H1 (cell line): ENCODE measurements at regions not wholly inside any gene's neighbourhood (a gene's known extent, or its start where the extent isn't known, plus 50 kb on each side); places are given as distances from the start of the nearest gene placed in this dataset.

Experiments used
- CTCF ChIA-PET: fragments of 300-600 bp; sonication (Branson Sonifier 250); formaldehyde crosslinking; loops from one replicate; lab custom pipeline; 2021; ENCODE audit not compliant: partially characterized antibody; lab: Charles Lee
- POLR2A ChIA-PET: fragments of 300-600 bp; sonication (Branson Sonifier 250); formaldehyde crosslinking; loops from one replicate; lab custom pipeline; 2021; ENCODE audit warnings: inconsistent platforms; ENCODE audit not compliant: partially characterized antibody; lab: Charles Lee
- DNase-seq, 2 experiments: peaks; one replicate each; pipeline versions ENCODE4 v3.0.0 to v3.0.0-alpha.2; 2010 to 2022; ENCODE audit warnings: low spot score in 2 of 2, low read depth in 1 of 2, mixed read lengths in 1 of 2
- FAIRE-seq: peaks from 2 replicates; lab custom pipeline; 2011; peaks lifted over from hg19 to GRCh38; lab: Jason Lieb, UNC
- H2AFZ ChIP-seq: 2 replicates; pipeline ENCODE4 v1.8.1; 2012; ENCODE audit warnings: low read length, inconsistent platforms
- H2AK5ac ChIP-seq: 2 replicates; pipeline ENCODE4 v1.6.1; 2013; ENCODE audit warnings: low read depth, low read length
- H2BK120ac ChIP-seq: replicated peaks from 2 replicates; pipeline ENCODE3; 2013; ENCODE audit warnings: low read depth, low read length, inconsistent platforms
- H2BK12ac ChIP-seq: 2 replicates; pipeline ENCODE4 v1.6.1; 2013; ENCODE audit warnings: low read depth, low read length
- H2BK15ac ChIP-seq: 2 replicates; pipeline ENCODE4 v1.6.1; 2013; ENCODE audit warnings: low read length
- H2BK20ac ChIP-seq: 2 replicates; pipeline ENCODE4 v1.6.1; 2013; ENCODE audit warnings: low read length
- H2BK5ac ChIP-seq: 2 replicates; pipeline ENCODE4 v1.6.1; 2013; ENCODE audit warnings: low read depth, low read length
- H3K14ac ChIP-seq: 2 replicates; pipeline ENCODE4 v1.6.1; 2013; ENCODE audit warnings: inconsistent platforms; ENCODE audit not compliant: insufficient read length
- H3K18ac ChIP-seq: 2 replicates; pipeline ENCODE4 v1.6.1; 2013; ENCODE audit warnings: low read length; ENCODE audit errors: extremely low read depth
- H3K23ac ChIP-seq: 2 replicates; pipeline ENCODE4 v1.6.1; 2013; ENCODE audit warnings: inconsistent platforms; ENCODE audit not compliant: insufficient read length
- H3K23me2 ChIP-seq: 2 replicates; pipeline ENCODE4 v1.6.1; 2013; ENCODE audit warnings: low read depth, low read length
- H3K27ac ChIP-seq: 2 replicates; pipeline ENCODE4 v1.6.1; 2011; ENCODE audit warnings: low read depth, low read length, inconsistent platforms
- H3K27me3 ChIP-seq, 4 experiments: replicated peaks in 1 of 4; 1 replicate in 1 of 4; 2 replicates in 3 of 4; pipeline versions ENCODE4 v1.6.1 to v1.8.1; 2011 to 2013; ENCODE audit warnings: low read length in 3 of 4, mild to moderate bottlenecking in 3 of 4, inconsistent platforms in 2 of 4, mixed read lengths in 2 of 4, moderate library complexity in 1 of 4; ENCODE audit not compliant: control insufficient read depth in 3 of 4, insufficient read depth in 3 of 4; ENCODE audit errors: extremely low read depth in 1 of 4
- H3K36me3 ChIP-seq, 4 experiments: 2 replicates each; pipeline versions ENCODE4 v1.6.1 to v1.8.1; 2011 to 2013; ENCODE audit warnings: mild to moderate bottlenecking in 4 of 4, low read length in 3 of 4, moderate library complexity in 2 of 4, control low read depth in 1 of 4, inconsistent platforms in 1 of 4; ENCODE audit not compliant: insufficient read depth in 4 of 4, control insufficient read depth in 2 of 4
- H3K4ac ChIP-seq: replicated peaks from 2 replicates; pipeline ENCODE3; 2013; ENCODE audit warnings: low read length, low read depth, mixed read lengths, inconsistent platforms; ENCODE audit not compliant: insufficient read length
- H3K4me1 ChIP-seq, 4 experiments: replicated peaks in 1 of 4; 1 replicate in 1 of 4; 2 replicates in 3 of 4; pipeline versions ENCODE4 v1.6.1 to v1.8.1; 2011 to 2013; ENCODE audit warnings: low read length in 3 of 4, inconsistent platforms in 2 of 4, mixed read lengths in 1 of 4; ENCODE audit not compliant: insufficient read depth in 4 of 4, control insufficient read depth in 3 of 4
- H3K4me2 ChIP-seq, 2 experiments: 2 replicates each; pipeline versions ENCODE4 v1.6.1 to v1.8.1; 2011 to 2013; ENCODE audit warnings: low read depth in 2 of 2, low read length in 2 of 2, control low read depth in 1 of 2, inconsistent platforms in 1 of 2, mild to moderate bottlenecking in 1 of 2; ENCODE audit not compliant: insufficient read depth in 1 of 2
- H3K4me3 ChIP-seq, 4 experiments: fragments of 200-600, 300-600 bp in 1 of 4; sonication (generic), shearing (Covaris generic), sonication (Bioruptor Twin) in 1 of 4; 2 replicates each; pipeline versions ENCODE4 v1.5.1 to v1.8.1; 2011 to 2016; ENCODE audit warnings: low read length in 4 of 4, low read depth in 3 of 4, control low read depth in 2 of 4, inconsistent platforms in 2 of 4, mild to moderate bottlenecking in 2 of 4, mixed read lengths in 1 of 4, moderate library complexity in 1 of 4; ENCODE audit not compliant: insufficient read depth in 2 of 4; ENCODE audit errors: extremely low read depth in 1 of 4
- H3K56ac ChIP-seq: replicated peaks from 2 replicates; pipeline ENCODE3; 2013; ENCODE audit warnings: low read depth, mild to moderate bottlenecking, mixed read lengths, low read length, inconsistent platforms; ENCODE audit not compliant: insufficient read length
- H3K79me1 ChIP-seq: 2 replicates; pipeline ENCODE4 v1.6.1; 2013; ENCODE audit warnings: low read depth, low read length, control low read depth
- H3K79me2 ChIP-seq, 2 experiments: 2 replicates each; pipeline versions ENCODE4 v1.6.1 to v1.8.1; 2012 to 2013; ENCODE audit warnings: low read length in 2 of 2, mild to moderate bottlenecking in 2 of 2, inconsistent platforms in 1 of 2; ENCODE audit not compliant: insufficient read depth in 2 of 2, control insufficient read depth in 1 of 2
- H3K9ac ChIP-seq, 4 experiments: replicated peaks in 1 of 4; 1 replicate in 1 of 4; 2 replicates in 3 of 4; pipeline versions ENCODE4 v1.6.1 to v1.8.1; 2011 to 2013; ENCODE audit warnings: low read depth in 3 of 4, low read length in 3 of 4, control low read depth in 2 of 4, mild to moderate bottlenecking in 2 of 4, moderate library complexity in 2 of 4, inconsistent platforms in 1 of 4; ENCODE audit errors: extremely low read depth in 1 of 4
- H3K9me3 ChIP-seq, 2 experiments: 2 replicates each; pipeline versions ENCODE4 v1.6.1 to v1.8.1; 2012 to 2013; ENCODE audit warnings: mild to moderate bottlenecking in 2 of 2, moderate library complexity in 2 of 2, control low read depth in 1 of 2, inconsistent platforms in 1 of 2, low read depth in 1 of 2, low read length in 1 of 2, mixed read lengths in 1 of 2; ENCODE audit not compliant: insufficient read depth in 2 of 2
- H4K20me1 ChIP-seq, 2 experiments: replicated peaks in 1 of 2; 2 replicates each; pipeline versions ENCODE3 to v1.8.1; 2011 to 2013; ENCODE audit warnings: inconsistent platforms in 2 of 2, low read length in 2 of 2, mild to moderate bottlenecking in 1 of 2; ENCODE audit not compliant: insufficient read depth in 2 of 2, control insufficient read depth in 1 of 2
- H4K5ac ChIP-seq: 2 replicates; pipeline ENCODE4 v1.6.1; 2013; ENCODE audit warnings: low read length, low read depth, mixed read lengths, inconsistent platforms; ENCODE audit not compliant: insufficient read length
- H4K8ac ChIP-seq: 2 replicates; pipeline ENCODE4 v1.8.0; 2013; ENCODE audit warnings: mild to moderate bottlenecking, moderate library complexity, low read length, inconsistent platforms; ENCODE audit not compliant: insufficient read depth; ENCODE audit errors: extremely low read depth
- H4K91ac ChIP-seq: replicated peaks from 2 replicates; pipeline ENCODE3; 2013; ENCODE audit warnings: low read length, mixed read lengths, inconsistent platforms; ENCODE audit not compliant: insufficient read length
- KDM5A ChIP-seq: fragments of 200-600 bp; IDR thresholded peaks from 2 replicates; pipeline ENCODE4 v1.7.1; 2012; ENCODE audit warnings: mild to moderate bottlenecking, low read length, inconsistent platforms, mixed read lengths
- SP1 ChIP-seq: IDR thresholded peaks from 2 replicates; pipeline ENCODE4 v1.6.1; 2011; ENCODE audit warnings: low read depth, low read length
- SRF ChIP-seq: IDR thresholded peaks from 2 replicates; pipeline ENCODE4 v1.6.1; 2011; ENCODE audit warnings: mild to moderate bottlenecking, low read depth, low read length, moderate library complexity
- WGBS, 2 experiments: shearing (Covaris generic) in 1 of 2; methylation state at CpG; one replicate each; pipeline versions ENCODE4 v1.1.6 to v1.1.7; 2013 to 2015; ENCODE audit warnings: low lambda C conversion rate in 2 of 2, mixed read lengths in 2 of 2, inconsistent platforms in 1 of 2, low coverage in 1 of 2, missing lambda C conversion rate in 1 of 2; ENCODE audit not compliant: insufficient replicate concordance in 2 of 2, insufficient coverage in 1 of 2, insufficient read length in 1 of 2; ENCODE audit errors: extremely low coverage in 1 of 2, missing lambda C conversion rate in 1 of 2; 5-methylcytosine and 5-hydroxymethylcytosine counted together
- TF ChIP-seq, protein P1 (sequence below): IDR thresholded peaks from 2 replicates; pipeline ENCODE4 v1.6.1; 2012; ENCODE audit warnings: inconsistent platforms

DNA sequence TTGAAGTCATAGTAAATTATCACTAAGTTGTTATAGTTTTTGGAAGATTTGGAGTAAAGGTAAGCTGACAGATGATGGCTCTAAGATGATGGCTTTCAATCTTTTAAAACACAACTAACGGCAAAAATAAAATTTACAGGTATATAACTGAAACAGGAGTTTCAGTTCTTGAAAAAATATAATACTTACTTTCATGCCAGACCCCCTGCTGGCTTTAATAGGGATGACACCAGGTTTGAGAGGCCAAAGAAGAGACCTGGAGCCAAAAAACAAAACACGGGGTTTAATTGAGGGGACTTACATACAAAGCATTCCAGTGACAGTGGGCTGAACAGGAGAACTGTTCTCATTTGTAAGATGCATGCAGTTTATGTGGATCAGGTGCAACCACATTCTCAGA, 301.7 kb upstream of the PCSK5 start:
- Histone ChIP-seq H2BK120ac (no peak overlapping the region), H3K4me1 (no peaks in the 10 kb centered on the region), H4K8ac (no peak overlapping the region), H3K9ac (no peak overlapping the region), H3K4ac (no peak overlapping the region), H3K4me3 (no peak overlapping the region), H3K56ac (no peak overlapping the region), H3K27ac (no peak overlapping the region), H2BK12ac (no peak overlapping the region), H3K79me1 (no peaks in the 10 kb centered on the region), H4K20me1 (no peaks in the 10 kb centered on the region), H2AFZ (no peak overlapping the region), H4K5ac (no peak overlapping the region), H3K18ac (no peak overlapping the region), H2BK5ac (no peak overlapping the region), H4K91ac (no peak overlapping the region), H3K9me3 (no peaks in the 10 kb centered on the region), H2BK15ac (no peak overlapping the region), H3K23ac (no peak overlapping the region), H3K36me3 (no peaks in the 10 kb centered on the region), H3K27me3 (no peaks in the 10 kb centered on the region), H3K79me2 (no peaks in the 10 kb centered on the region), H3K23me2 (no peaks in the 10 kb centered on the region), H2BK20ac (no peak overlapping the region), H2AK5ac (no peak overlapping the region), H3K14ac (no peak overlapping the region), H3K4me2 (no peak overlapping the region)
- TF ChIP-seq SRF (no peak), KDM5A (no peak), SP1 (no peak)
- TF ChIP-seq, protein P1, sequence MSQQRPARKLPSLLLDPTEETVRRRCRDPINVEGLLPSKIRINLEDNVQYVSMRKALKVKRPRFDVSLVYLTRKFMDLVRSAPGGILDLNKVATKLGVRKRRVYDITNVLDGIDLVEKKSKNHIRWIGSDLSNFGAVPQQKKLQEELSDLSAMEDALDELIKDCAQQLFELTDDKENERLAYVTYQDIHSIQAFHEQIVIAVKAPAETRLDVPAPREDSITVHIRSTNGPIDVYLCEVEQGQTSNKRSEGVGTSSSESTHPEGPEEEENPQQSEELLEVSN = no peak
- POLR2A ChIA-PET = no interaction called here
- FAIRE-seq (no peak), DNase-seq (no peak)
- WGBS, 2 experiments = 86% methylated on average over 2 of the region's 2 CpGs; no CpG with 5 or more reads in 1 of the 2 experiments
- CTCF ChIA-PET = interaction anchor here (0.8 to 2.2 kb wide), 7 partner anchors 9 to 277 kb away, joined by 3 to 19 read pairs (median 3); no protein-coding TSS in a partner anchor
